ENCODE measurements at regions not wholly inside any gene's neighbourhood (a gene's known extent, or its start where the extent isn't known, plus 50 kb on each side); places are given as distances from the start of the nearest gene placed in this dataset.

- no peak for TF ChIP-seq CTCF (IDR thresholded peaks at IDR 0.05; ENCODE audit: unreplicated experiment in 3 of 3)
- Mint-ChIP-seq H3K36me3 (ENCODE audit: low read depth) (no peaks in the 10 kb centered on the region), H3K27ac (no peak overlapping the region), H3K9me3 (peaks cover 10% of the 10 kb centered on the region), H3K4me3 (no peak overlapping the region), H3K4me1 (peaks cover 5% of the 10 kb centered on the region), H3K27me3 (ENCODE audit: low read depth) (peaks cover 57% of the 10 kb centered on the region)
These were observed 138.1 kb downstream of the SYF2 start for GRCh38 chr1:25094229-25094628.

- no peak for TF ChIP-seq CTCF (IDR thresholded peaks at IDR 0.05; ENCODE audit: unreplicated experiment in 3 of 3)
- no peak overlapping the region for H3K27ac Mint-ChIP-seq
- peaks cover 8% of the 10 kb centered on the region for H3K9me3 Mint-ChIP-seq
- no peaks in the 10 kb centered on the region for H3K4me1 Mint-ChIP-seq
- peaks cover 48% of the 10 kb centered on the region for H3K27me3 Mint-ChIP-seq (ENCODE audit: low read depth)
- H3K4me3 Mint-ChIP-seq = no peak overlapping the region
- no peaks in the 10 kb centered on the region for H3K36me3 Mint-ChIP-seq (ENCODE audit: low read depth)
These were observed 140.6 kb downstream of the SYF2 start for GRCh38 chr1:25091658-25092057.

GRCh38 chr1:25090707-25091422 lies 141.4 kb downstream of the SYF2 start:
- H3K9me3 Mint-ChIP-seq = peaks cover 5% of the 10 kb centered on the region
- H3K36me3 Mint-ChIP-seq (ENCODE audit: low read depth) = no peaks in the 10 kb centered on the region
- no peak overlapping the region for H3K4me3 Mint-ChIP-seq
- peak overlapping the region in 1 of 3 experiments; percentile 71 for H3K27ac Mint-ChIP-seq
- no peak for TF ChIP-seq CTCF (IDR thresholded peaks at IDR 0.05; ENCODE audit: unreplicated experiment in 3 of 3)
- H3K27me3 Mint-ChIP-seq (ENCODE audit: low read depth) = peaks cover 49% of the 10 kb centered on the region
- H3K4me1 Mint-ChIP-seq = peaks cover 5% of the 10 kb centered on the region

- Mint-ChIP-seq H3K27me3 (ENCODE audit: low read depth) (peaks cover 43% of the 10 kb centered on the region), H3K9me3 (peaks cover under 1% of the 10 kb centered on the region), H3K27ac (no peak overlapping the region), H3K36me3 (ENCODE audit: low read depth) (no peaks in the 10 kb centered on the region), H3K4me3 (no peak overlapping the region), H3K4me1 (peaks cover 9% of the 10 kb centered on the region)
- no peak for TF ChIP-seq CTCF (IDR thresholded peaks at IDR 0.05; ENCODE audit: unreplicated experiment in 3 of 3)
These were observed 142.5 kb downstream of the SYF2 start for GRCh38 chr1:25089772-25090171.

- Mint-ChIP-seq H3K4me3 (no peak overlapping the region), H3K27me3 (ENCODE audit: low read depth) (peaks cover 46% of the 10 kb centered on the region), H3K9me3 (no peaks in the 10 kb centered on the region), H3K36me3 (ENCODE audit: low read depth) (no peaks in the 10 kb centered on the region), H3K27ac (no peak overlapping the region), H3K4me1 (peaks cover 14% of the 10 kb centered on the region)
- TF ChIP-seq CTCF (IDR thresholded peaks at IDR 0.05; ENCODE audit: unreplicated experiment in 3 of 3) = no peak
These were observed 143.4 kb downstream of the SYF2 start for GRCh38 chr1:25088946-25089345.

GRCh38 chr1:25088180-25088701 lies 144.1 kb downstream of the SYF2 start:
- H3K27me3 Mint-ChIP-seq (ENCODE audit: low read depth) = peaks cover 43% of the 10 kb centered on the region
- peaks cover 14% of the 10 kb centered on the region for H3K4me1 Mint-ChIP-seq
- no peaks in the 10 kb centered on the region for H3K9me3 Mint-ChIP-seq
- no peak overlapping the region for H3K27ac Mint-ChIP-seq
- no peaks in the 10 kb centered on the region for H3K36me3 Mint-ChIP-seq (ENCODE audit: low read depth)
- H3K4me3 Mint-ChIP-seq = no peak overlapping the region
- TF ChIP-seq CTCF (IDR thresholded peaks at IDR 0.05; ENCODE audit: unreplicated experiment in 3 of 3) = no peak

Measured in nephron (organoid).